ENCODE measurements at regions not wholly inside any gene's neighbourhood (a gene's known extent, or its start where the extent isn't known, plus 50 kb on each side); places are given as distances from the start of the nearest gene placed in this dataset.
"Not testable (repeated sequence)": the region's sequence is repeated elsewhere in the genome, so short reads cannot be mapped to it uniquely, and the experiment has no call there.

- Mint-ChIP-seq H3K27ac (peak overlapping the region; percentile 43), H3K4me3 (no peak overlapping the region), H3K36me3 (peaks cover 76% of the 10 kb centered on the region), H3K27me3 (no peaks in the 10 kb centered on the region), H3K4me1 (no peaks in the 10 kb centered on the region), H3K9me3 (no peaks in the 10 kb centered on the region)
- no peak for DNase-seq
- CTCF ChIA-PET: interaction anchor here (0.7 to 3.2 kb wide), 2 partner anchors 102 to 104 kb away, joined by 3 to 16 read pairs; no protein-coding TSS in a partner anchor
Observed at GRCh38 chr9:92242260-92243136, 51.0 kb downstream of the IARS1 start.

- no peak overlapping the region for H3K27ac Mint-ChIP-seq
- no peak overlapping the region for H3K4me3 Mint-ChIP-seq
- no peaks in the 10 kb centered on the region for H3K4me1 Mint-ChIP-seq
- no peaks in the 10 kb centered on the region for H3K9me3 Mint-ChIP-seq
- H3K36me3 Mint-ChIP-seq: peaks cover 64% of the 10 kb centered on the region
- DNase-seq: no peak
- CTCF ChIA-PET: no interaction called here
- H3K27me3 Mint-ChIP-seq: no peaks in the 10 kb centered on the region
Observed at GRCh38 chr9:92236915-92237314, 56.6 kb downstream of the IARS1 start.

- Mint-ChIP-seq H3K27me3 (no peaks in the 10 kb centered on the region), H3K36me3 (peaks cover 60% of the 10 kb centered on the region), H3K27ac (no peak overlapping the region), H3K4me3 (no peak overlapping the region), H3K9me3 (no peaks in the 10 kb centered on the region), H3K4me1 (no peaks in the 10 kb centered on the region)
- no peak for DNase-seq
- CTCF ChIA-PET: no interaction called here
Observed at GRCh38 chr9:92236465-92236864, 57.0 kb downstream of the IARS1 start.

- Mint-ChIP-seq H3K4me3 (no peak overlapping the region), H3K27me3 (no peaks in the 10 kb centered on the region), H3K36me3 (peaks cover 56% of the 10 kb centered on the region), H3K27ac (no peak overlapping the region), H3K9me3 (no peaks in the 10 kb centered on the region), H3K4me1 (no peaks in the 10 kb centered on the region)
- CTCF ChIA-PET: interaction anchor here (0.6 kb wide), 1 partner anchor 508 kb away, joined by 3 read pairs; no protein-coding TSS in a partner anchor
- no peak for DNase-seq
Observed at GRCh38 chr9:92234514-92234913, 59.0 kb downstream of the IARS1 start.

DNA sequence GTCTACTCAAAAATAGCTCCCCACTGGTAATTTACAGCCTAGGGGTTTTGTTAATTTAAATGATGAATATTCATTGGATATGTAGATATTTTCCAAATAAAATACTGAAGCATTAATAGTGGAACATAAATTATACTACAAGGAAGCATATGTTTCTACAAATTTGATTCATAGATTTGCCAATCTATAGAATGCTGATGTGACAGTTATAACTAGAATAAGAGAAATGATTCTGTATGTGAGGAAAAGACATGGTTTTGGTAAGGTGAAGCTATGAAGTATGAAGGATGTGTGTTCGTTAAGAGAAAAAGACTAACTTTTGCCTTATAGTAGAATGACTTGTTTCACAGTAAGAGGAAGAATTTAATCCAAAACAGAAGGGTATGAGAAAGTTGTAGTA, 61.3 kb downstream of the IARS1 start:
- H3K27ac Mint-ChIP-seq: no peak overlapping the region
- H3K36me3 Mint-ChIP-seq: peaks cover 54% of the 10 kb centered on the region
- CTCF ChIA-PET: interaction anchor here (1.0 to 1.7 kb wide), 2 partner anchors 92 to 93 kb away, joined by 7 read pairs; no protein-coding TSS in a partner anchor
- no peaks in the 10 kb centered on the region for H3K4me1 Mint-ChIP-seq
- no peak for DNase-seq
- no peak overlapping the region for H3K4me3 Mint-ChIP-seq
- H3K9me3 Mint-ChIP-seq: peaks cover 2% of the 10 kb centered on the region
- no peaks in the 10 kb centered on the region for H3K27me3 Mint-ChIP-seq

DNA sequence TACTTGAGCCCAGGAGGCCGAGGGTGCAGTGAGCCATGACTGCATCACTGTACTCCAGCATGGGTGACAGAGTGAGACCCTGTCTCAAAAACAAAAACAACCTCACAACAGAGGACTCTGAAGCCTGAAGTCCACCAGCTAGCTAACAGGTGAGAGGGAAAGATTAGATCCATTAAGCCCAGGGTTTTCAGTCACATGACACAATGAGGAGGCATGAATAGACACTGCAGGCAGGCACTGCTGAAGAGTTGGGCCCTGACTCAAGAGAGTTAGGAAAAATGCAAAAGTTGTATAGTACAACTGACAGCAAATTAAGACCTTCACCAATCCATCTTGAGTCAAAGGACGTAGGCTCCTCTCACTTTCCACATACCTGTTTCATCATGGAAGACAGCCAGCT, 64.9 kb downstream of the IARS1 start:
- Mint-ChIP-seq H3K27ac (no peak overlapping the region), H3K4me1 (no peaks in the 10 kb centered on the region), H3K9me3 (peaks cover 2% of the 10 kb centered on the region), H3K4me3 (no peak overlapping the region), H3K36me3 (peaks cover 55% of the 10 kb centered on the region), H3K27me3 (no peaks in the 10 kb centered on the region)
- no peak for DNase-seq
- CTCF ChIA-PET: no interaction called here

- CTCF ChIA-PET: interaction anchor here (1.6 kb wide), 1 partner anchor 85 kb away, joined by 3 read pairs; no protein-coding TSS in a partner anchor
- Mint-ChIP-seq H3K4me1 (no peaks in the 10 kb centered on the region), H3K9me3 (peaks cover 2% of the 10 kb centered on the region), H3K27me3 (no peaks in the 10 kb centered on the region), H3K36me3 (peaks cover 59% of the 10 kb centered on the region), H3K4me3 (no peak overlapping the region), H3K27ac (no peak overlapping the region)
- no peak for DNase-seq
Observed at GRCh38 chr9:92224177-92224576, 69.3 kb downstream of the IARS1 start.

GRCh38 chr9:92223758-92224157, 69.7 kb downstream of the IARS1 start:
- H3K4me1 Mint-ChIP-seq: no peaks in the 10 kb centered on the region
- no peak for DNase-seq
- H3K27me3 Mint-ChIP-seq: no peaks in the 10 kb centered on the region
- CTCF ChIA-PET: interaction anchor here (1.6 kb wide), 1 partner anchor 85 kb away, joined by 3 read pairs; no protein-coding TSS in a partner anchor
- H3K4me3 Mint-ChIP-seq: no peak overlapping the region
- H3K36me3 Mint-ChIP-seq: peaks cover 61% of the 10 kb centered on the region
- H3K27ac Mint-ChIP-seq: no peak overlapping the region
- peaks cover 2% of the 10 kb centered on the region for H3K9me3 Mint-ChIP-seq

GRCh38 chr9:92208693-92209524, 84.6 kb downstream of the IARS1 start:
- H3K27me3 Mint-ChIP-seq: no peaks in the 10 kb centered on the region
- H3K36me3 Mint-ChIP-seq: peaks cover 57% of the 10 kb centered on the region
- H3K27ac Mint-ChIP-seq: no peak overlapping the region
- no peaks in the 10 kb centered on the region for H3K9me3 Mint-ChIP-seq
- no peaks in the 10 kb centered on the region for H3K4me1 Mint-ChIP-seq
- H3K4me3 Mint-ChIP-seq: no peak overlapping the region
- no peak for DNase-seq
- CTCF ChIA-PET: no interaction called here

- no peaks in the 10 kb centered on the region for H3K9me3 Mint-ChIP-seq
- CTCF ChIA-PET: no interaction called here
- H3K4me3 Mint-ChIP-seq: no peak overlapping the region
- no peak for DNase-seq
- H3K36me3 Mint-ChIP-seq: peaks cover 40% of the 10 kb centered on the region
- H3K27ac Mint-ChIP-seq: no peak overlapping the region
- H3K27me3 Mint-ChIP-seq: no peaks in the 10 kb centered on the region
- H3K4me1 Mint-ChIP-seq: no peaks in the 10 kb centered on the region
Observed at GRCh38 chr9:92206488-92206887, 87.0 kb downstream of the IARS1 start.

DNA sequence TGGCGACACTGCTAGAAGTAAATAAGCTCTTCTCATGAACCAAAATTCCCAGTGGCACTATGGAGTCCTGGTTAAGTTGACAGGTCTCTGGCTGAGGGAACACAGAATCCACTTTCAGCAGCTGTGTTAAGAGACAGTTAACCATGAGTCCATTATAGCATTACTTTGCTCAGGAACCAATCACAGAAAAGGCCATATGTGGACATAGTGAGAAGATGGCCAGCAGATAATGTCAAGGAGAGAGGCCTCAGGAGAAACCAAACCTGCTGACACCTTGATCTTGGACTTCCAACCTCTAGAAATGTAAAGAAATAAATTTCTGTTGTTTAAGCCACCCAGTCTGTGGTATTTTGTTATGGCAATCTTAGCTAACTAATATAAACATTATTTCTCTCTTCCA, 88.7 kb upstream of the SPTLC1 start:
- CTCF ChIA-PET: interaction anchor here (1.5 kb wide), 1 partner anchor 64 kb away, joined by 7 read pairs; no protein-coding TSS in a partner anchor
- DNase-seq, H3K27ac Mint-ChIP-seq, H3K4me3 Mint-ChIP-seq, H3K9me3 Mint-ChIP-seq, H3K27me3 Mint-ChIP-seq, H3K4me1 Mint-ChIP-seq: not testable (repeated sequence)
- peaks cover 16% of the 10 kb centered on the region for H3K36me3 Mint-ChIP-seq

DNA sequence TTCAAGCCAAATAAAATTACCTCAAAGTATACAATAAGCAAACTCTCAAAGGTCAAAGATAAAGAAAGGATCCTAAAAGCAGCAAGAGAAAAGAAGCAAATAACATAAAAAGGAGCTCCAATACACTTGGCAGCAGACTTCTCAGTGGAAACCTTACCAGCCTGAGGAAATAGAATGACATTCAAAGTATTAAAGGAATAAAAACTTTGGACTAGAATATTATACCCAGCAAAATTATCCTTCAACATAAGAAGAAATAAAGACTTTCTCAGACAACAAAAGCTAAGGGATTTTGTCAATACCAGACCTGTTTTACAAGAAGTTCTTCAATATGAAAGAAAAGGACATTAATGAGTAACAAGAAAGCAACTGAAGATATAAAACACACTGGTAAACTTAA, 83.0 kb upstream of the SPTLC1 start:
- CTCF ChIA-PET, DNase-seq, H3K9me3 Mint-ChIP-seq, H3K36me3 Mint-ChIP-seq, H3K4me3 Mint-ChIP-seq, H3K4me1 Mint-ChIP-seq, H3K27ac Mint-ChIP-seq: not testable (repeated sequence)
- H3K27me3 Mint-ChIP-seq: peaks cover 11% of the 10 kb centered on the region

GRCh38 chr9:92196909-92197308, 81.7 kb upstream of the SPTLC1 start:
- no peak overlapping the region for H3K27ac Mint-ChIP-seq
- peaks cover 8% of the 10 kb centered on the region for H3K9me3 Mint-ChIP-seq
- no peaks in the 10 kb centered on the region for H3K4me1 Mint-ChIP-seq
- no peaks in the 10 kb centered on the region for H3K36me3 Mint-ChIP-seq
- H3K4me3 Mint-ChIP-seq: no peak overlapping the region
- DNase-seq: no peak
- CTCF ChIA-PET: no interaction called here
- H3K27me3 Mint-ChIP-seq: peaks cover 16% of the 10 kb centered on the region

DNA sequence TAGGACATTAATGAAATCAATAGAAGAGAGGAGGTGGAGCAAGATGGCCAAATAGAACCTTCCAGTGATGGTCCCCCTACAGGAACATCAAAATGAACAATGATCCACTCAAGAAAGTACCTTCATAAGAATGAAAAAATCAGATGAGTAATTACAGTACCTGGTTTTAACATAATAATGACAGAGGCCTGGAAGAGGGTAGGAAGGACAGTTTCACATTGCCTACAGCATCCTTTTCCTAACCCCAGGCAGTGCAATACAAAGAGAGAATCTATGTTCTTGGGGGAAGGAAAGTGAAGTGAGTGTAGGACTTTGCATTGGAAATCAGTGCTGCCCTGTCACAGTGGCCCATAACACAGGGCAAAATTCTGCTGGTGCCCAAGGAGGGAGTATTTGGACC, 81.2 kb upstream of the SPTLC1 start:
- Mint-ChIP-seq H3K4me1 (no peaks in the 10 kb centered on the region), H3K27ac (no peak overlapping the region), H3K9me3 (peaks cover 8% of the 10 kb centered on the region), H3K36me3 (no peaks in the 10 kb centered on the region), H3K27me3 (peaks cover 19% of the 10 kb centered on the region), H3K4me3 (no peak overlapping the region)
- CTCF ChIA-PET: no interaction called here
- DNase-seq: no peak
